ENCODE measurements at regions not wholly inside any gene's neighbourhood (a gene's known extent, or its start where the extent isn't known, plus 50 kb on each side); places are given as distances from the start of the nearest gene placed in this dataset.

DNA sequence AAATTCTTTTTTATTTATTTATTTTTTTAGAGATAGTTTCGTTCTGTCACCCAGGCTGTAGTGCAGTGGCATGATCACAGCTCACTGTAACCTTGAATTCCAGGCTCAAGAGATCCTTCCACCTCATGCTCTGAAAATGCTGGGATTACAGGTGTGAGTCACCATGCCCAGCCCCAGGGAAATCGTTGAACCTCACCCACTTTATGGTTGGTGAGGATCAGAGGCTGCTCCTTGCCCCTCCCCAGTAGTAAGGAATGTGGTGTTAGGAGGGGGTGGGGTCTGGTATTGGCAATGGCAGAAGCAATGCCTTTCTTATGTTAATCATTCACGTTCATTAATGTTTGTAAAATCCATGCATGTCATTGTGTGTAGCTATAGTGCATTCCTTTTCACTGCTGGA, 161.9 kb downstream of the SUCLG1 start:
- TF ChIP-seq, protein P1, sequence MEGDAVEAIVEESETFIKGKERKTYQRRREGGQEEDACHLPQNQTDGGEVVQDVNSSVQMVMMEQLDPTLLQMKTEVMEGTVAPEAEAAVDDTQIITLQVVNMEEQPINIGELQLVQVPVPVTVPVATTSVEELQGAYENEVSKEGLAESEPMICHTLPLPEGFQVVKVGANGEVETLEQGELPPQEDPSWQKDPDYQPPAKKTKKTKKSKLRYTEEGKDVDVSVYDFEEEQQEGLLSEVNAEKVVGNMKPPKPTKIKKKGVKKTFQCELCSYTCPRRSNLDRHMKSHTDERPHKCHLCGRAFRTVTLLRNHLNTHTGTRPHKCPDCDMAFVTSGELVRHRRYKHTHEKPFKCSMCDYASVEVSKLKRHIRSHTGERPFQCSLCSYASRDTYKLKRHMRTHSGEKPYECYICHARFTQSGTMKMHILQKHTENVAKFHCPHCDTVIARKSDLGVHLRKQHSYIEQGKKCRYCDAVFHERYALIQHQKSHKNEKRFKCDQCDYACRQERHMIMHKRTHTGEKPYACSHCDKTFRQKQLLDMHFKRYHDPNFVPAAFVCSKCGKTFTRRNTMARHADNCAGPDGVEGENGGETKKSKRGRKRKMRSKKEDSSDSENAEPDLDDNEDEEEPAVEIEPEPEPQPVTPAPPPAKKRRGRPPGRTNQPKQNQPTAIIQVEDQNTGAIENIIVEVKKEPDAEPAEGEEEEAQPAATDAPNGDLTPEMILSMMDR (IDR thresholded peaks at IDR 0.05): no peak
- TF ChIP-seq ZFX (IDR thresholded peaks at IDR 0.05; ENCODE audit: borderline replicate concordance): no peak

Measured in 22Rv1 (cell line).